ENCODE measurements at regions not wholly inside any gene's neighbourhood (a gene's known extent, or its start where the extent isn't known, plus 50 kb on each side); places are given as distances from the start of the nearest gene placed in this dataset.

DNA sequence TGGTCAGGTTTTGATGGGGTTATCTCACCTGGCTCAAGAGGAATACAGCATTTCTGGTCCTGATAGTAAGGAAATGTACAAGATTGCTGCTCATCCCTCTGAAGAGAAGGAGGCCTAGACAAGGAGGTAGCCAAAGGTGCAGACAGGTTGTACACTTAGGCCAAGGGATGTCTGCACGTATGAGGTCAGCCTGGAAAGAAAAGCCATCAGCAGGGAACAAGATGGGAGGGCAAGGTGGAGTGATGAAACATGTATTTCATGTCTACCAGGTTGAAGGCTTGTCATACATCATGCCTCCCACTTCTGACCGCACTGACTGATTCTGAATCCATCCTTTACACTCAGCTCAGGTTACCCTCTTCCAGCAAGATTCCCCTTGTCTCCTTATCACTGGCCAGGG is 296.8 kb upstream of the VLDLR start:
- TF ChIP-seq, protein P1, sequence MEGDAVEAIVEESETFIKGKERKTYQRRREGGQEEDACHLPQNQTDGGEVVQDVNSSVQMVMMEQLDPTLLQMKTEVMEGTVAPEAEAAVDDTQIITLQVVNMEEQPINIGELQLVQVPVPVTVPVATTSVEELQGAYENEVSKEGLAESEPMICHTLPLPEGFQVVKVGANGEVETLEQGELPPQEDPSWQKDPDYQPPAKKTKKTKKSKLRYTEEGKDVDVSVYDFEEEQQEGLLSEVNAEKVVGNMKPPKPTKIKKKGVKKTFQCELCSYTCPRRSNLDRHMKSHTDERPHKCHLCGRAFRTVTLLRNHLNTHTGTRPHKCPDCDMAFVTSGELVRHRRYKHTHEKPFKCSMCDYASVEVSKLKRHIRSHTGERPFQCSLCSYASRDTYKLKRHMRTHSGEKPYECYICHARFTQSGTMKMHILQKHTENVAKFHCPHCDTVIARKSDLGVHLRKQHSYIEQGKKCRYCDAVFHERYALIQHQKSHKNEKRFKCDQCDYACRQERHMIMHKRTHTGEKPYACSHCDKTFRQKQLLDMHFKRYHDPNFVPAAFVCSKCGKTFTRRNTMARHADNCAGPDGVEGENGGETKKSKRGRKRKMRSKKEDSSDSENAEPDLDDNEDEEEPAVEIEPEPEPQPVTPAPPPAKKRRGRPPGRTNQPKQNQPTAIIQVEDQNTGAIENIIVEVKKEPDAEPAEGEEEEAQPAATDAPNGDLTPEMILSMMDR (IDR thresholded peaks at IDR 0.05): no peak
- no peak for TF ChIP-seq POLR2A (IDR thresholded peaks at IDR 0.05)
